ENCODE measurements at regions not wholly inside any gene's neighbourhood (a gene's known extent, or its start where the extent isn't known, plus 50 kb on each side); places are given as distances from the start of the nearest gene placed in this dataset.

DNA sequence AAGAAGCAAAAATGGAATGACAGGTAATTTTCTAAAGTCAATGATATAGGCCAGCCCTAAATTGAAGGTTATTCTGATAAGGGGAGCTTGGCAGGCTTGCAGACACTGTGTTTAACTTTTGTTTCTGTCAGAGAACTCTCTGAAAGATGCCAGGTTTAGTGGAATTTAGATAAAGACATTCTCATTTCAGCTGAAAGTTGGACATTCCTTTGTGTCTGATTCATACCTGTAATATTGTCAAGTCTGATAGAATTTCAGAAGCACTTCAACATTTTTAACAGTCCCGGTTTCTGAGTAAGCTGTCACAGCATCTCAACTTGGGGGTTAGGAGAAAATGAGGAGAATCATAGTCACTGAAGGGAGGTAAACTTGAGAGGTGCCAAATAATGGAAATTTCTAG lies 84.0 kb downstream of the DIPK2A start:
- DNase-seq = no peak
- TF ChIP-seq, protein P1, sequence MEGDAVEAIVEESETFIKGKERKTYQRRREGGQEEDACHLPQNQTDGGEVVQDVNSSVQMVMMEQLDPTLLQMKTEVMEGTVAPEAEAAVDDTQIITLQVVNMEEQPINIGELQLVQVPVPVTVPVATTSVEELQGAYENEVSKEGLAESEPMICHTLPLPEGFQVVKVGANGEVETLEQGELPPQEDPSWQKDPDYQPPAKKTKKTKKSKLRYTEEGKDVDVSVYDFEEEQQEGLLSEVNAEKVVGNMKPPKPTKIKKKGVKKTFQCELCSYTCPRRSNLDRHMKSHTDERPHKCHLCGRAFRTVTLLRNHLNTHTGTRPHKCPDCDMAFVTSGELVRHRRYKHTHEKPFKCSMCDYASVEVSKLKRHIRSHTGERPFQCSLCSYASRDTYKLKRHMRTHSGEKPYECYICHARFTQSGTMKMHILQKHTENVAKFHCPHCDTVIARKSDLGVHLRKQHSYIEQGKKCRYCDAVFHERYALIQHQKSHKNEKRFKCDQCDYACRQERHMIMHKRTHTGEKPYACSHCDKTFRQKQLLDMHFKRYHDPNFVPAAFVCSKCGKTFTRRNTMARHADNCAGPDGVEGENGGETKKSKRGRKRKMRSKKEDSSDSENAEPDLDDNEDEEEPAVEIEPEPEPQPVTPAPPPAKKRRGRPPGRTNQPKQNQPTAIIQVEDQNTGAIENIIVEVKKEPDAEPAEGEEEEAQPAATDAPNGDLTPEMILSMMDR (IDR thresholded peaks at IDR 0.05) = no peak
- intact Hi-C loops (cut with DNase I) = no loop called here

DNA sequence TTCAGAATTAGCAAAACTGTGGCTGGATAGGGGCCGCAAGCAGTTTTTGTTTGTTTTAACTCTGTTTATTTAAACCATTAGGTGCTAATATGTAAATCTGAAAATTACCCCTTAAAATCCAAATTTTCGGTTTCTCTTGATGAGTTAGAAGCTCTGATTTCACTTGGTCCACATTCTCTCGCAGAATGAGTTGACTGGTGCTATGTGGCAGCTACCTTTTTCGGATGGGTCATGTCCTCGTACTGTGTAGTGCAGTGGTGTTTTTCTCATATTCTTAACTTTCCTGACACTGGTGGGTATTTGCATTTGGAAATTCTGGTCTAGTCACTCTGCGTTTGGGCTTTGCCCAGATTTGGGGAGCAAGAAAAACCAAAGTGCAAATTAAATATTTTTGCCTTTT lies 87.1 kb downstream of the DIPK2A start:
- Histone ChIP-seq H3K27ac (no peak overlapping the region), H3K4me1 (no peaks in the 10 kb centered on the region), H3K4me3 (no peak overlapping the region), H3K36me3 (no peaks in the 10 kb centered on the region), H3K9me3 (no peaks in the 10 kb centered on the region), H3K27me3 (ENCODE audit: low read depth) (no peaks in the 10 kb centered on the region)
- intact Hi-C loops (cut with DNase I) = no loop called here
- TF ChIP-seq, protein P1 (IDR thresholded peaks at IDR 0.05) = no peak
- ATAC-seq (no peak), DNase-seq (no peak)

More for the DNA sequence above, 84.0 kb downstream of the DIPK2A start:
- Histone ChIP-seq H3K27me3 (ENCODE audit: low read depth) (no peaks in the 10 kb centered on the region), H3K27ac (no peak overlapping the region), H3K36me3 (no peaks in the 10 kb centered on the region), H3K4me1 (no peaks in the 10 kb centered on the region), H3K4me3 (no peak overlapping the region), H3K9me3 (no peaks in the 10 kb centered on the region)
- ATAC-seq = no peak

DNA sequence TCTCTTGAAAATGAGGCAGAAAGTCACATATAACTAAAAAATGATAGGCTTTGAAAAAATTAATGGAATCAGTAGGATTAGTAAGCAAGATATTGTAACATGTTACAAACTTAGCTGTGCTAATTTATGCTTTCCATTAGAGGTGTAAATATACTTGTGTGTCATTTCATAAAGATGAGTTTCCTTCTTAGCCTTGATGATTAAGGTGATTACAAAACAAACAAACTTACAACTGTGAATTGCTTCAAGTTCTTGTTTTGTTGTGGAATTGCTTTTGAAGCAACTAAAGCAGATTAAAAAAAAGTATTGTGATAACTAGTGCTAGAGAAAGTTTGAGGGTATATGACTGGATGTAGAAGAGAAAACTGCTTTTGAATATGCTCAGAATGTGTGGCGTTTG lies 87.9 kb downstream of the DIPK2A start:
- Histone ChIP-seq H3K4me1 (no peaks in the 10 kb centered on the region), H3K27ac (no peak overlapping the region), H3K27me3 (ENCODE audit: low read depth) (no peaks in the 10 kb centered on the region), H3K36me3 (no peaks in the 10 kb centered on the region), H3K9me3 (no peaks in the 10 kb centered on the region), H3K4me3 (no peak overlapping the region)
- DNase-seq (no peak), ATAC-seq (no peak)
- intact Hi-C loops (cut with DNase I) = no loop called here
- TF ChIP-seq, protein P1 (IDR thresholded peaks at IDR 0.05) = no peak

DNA sequence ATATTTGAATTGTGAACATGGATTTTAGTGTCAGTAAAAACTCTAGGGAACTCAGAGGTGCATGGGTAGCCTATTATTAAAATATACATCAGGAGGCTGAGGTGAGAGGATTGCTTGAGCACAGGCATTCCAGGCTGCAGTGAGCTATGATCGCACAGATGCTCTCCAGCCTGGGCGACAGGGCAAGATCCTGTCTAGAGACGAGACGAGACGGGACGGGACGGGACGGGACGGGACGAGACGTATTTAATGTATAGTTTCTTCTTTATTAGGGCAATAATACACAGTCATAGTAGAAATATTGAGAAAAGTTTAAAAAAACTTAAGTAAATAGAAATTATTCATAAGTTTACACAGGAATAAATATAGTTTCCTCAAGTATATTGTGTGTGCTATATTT lies 89.3 kb downstream of the DIPK2A start:
- Histone ChIP-seq H3K4me1 (no peaks in the 10 kb centered on the region), H3K27me3 (ENCODE audit: low read depth) (no peaks in the 10 kb centered on the region), H3K4me3 (no peak overlapping the region), H3K9me3 (no peaks in the 10 kb centered on the region), H3K27ac (no peak overlapping the region), H3K36me3 (no peaks in the 10 kb centered on the region)
- TF ChIP-seq, protein P1 (IDR thresholded peaks at IDR 0.05) = no peak
- intact Hi-C loops (cut with DNase I) = no loop called here
- no peak for DNase-seq
- ATAC-seq = no peak

DNA sequence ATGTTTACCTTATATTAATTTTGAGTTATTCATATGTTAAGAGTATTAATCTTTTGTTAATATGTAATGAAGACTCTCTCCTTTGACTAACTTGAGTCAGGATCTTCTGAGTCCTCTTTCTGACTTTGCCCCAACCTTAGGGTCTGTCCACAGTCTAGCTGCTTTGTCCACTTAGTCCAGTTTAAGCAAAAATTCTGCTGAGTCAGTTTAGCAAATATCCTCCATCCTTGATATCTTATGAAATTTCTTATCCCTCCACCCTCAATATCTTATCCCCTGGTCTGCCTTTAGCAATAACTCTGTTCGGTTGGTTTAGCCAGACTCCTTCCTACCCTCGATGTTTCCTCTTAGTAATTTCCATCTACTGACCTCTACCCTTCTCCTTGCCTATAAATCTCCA lies 91.7 kb downstream of the DIPK2A start:
- Histone ChIP-seq H3K9me3 (no peaks in the 10 kb centered on the region), H3K36me3 (no peaks in the 10 kb centered on the region), H3K27me3 (ENCODE audit: low read depth) (no peaks in the 10 kb centered on the region), H3K27ac (no peak overlapping the region), H3K4me1 (no peaks in the 10 kb centered on the region), H3K4me3 (no peak overlapping the region)
- no peak for ATAC-seq
- TF ChIP-seq, protein P1 (IDR thresholded peaks at IDR 0.05) = no peak
- intact Hi-C loops (cut with DNase I) = no loop called here
- DNase-seq = no peak

DNA sequence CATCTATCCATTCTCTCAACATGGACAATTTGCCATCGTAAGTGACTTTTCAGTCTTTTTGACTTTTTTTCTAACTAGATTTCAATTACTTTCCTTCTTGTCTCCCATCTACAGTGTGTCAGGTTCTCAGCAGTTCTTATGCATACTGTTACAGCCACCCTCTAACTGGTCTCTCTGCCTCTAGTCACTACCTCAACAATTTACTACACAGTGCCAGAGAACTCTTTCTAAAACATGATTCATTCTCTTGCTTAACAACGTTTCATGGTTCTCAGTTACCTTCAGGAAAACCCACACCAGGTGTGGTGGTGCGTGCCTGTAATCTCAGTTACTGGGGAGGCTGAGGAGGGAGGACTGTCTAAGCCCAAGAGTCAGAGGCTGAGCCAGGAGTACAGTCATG lies 95.4 kb downstream of the DIPK2A start:
- Histone ChIP-seq H3K9me3 (peaks cover 13% of the 10 kb centered on the region), H3K27me3 (ENCODE audit: low read depth) (no peaks in the 10 kb centered on the region), H3K27ac (no peak overlapping the region), H3K4me1 (no peaks in the 10 kb centered on the region), H3K4me3 (no peak overlapping the region), H3K36me3 (no peaks in the 10 kb centered on the region)
- ATAC-seq (no peak), DNase-seq (no peak)
- intact Hi-C loops (cut with DNase I) = no loop called here
- TF ChIP-seq, protein P1 (IDR thresholded peaks at IDR 0.05) = no peak

All from lower lobe of right lung (tissue), 2 donors.